KMS-11 (cell line): ENCODE measurements at regions not wholly inside any gene's neighbourhood (a gene's known extent, or its start where the extent isn't known, plus 50 kb on each side); places are given as distances from the start of the nearest gene placed in this dataset.
"Not testable (repeated sequence)": the region's sequence is repeated elsewhere in the genome, so short reads cannot be mapped to it uniquely, and the experiment has no call there.

ENCODE experiments used
- H2AFZ ChIP-seq: fragments of 200-600 bp; sonication (generic); 2 replicates; pipeline ENCODE4 v1.6.1; 2016; ENCODE audit warnings: antibody characterized with exemption, mixed run types, low read depth
- H3K27ac ChIP-seq: fragments of 200-600 bp; sonication (generic); 2 replicates; pipeline ENCODE4 v1.6.1; 2016; ENCODE audit warnings: mild to moderate bottlenecking, mixed run types
- H3K27me3 ChIP-seq: fragments of 200-600 bp; sonication (generic); 2 replicates; pipeline ENCODE4 v1.6.1; 2017; ENCODE audit warnings: mild to moderate bottlenecking, low read depth, mixed run types, moderate library complexity; ENCODE audit not compliant: insufficient read depth
- H3K36me3 ChIP-seq: fragments of 200-600 bp; sonication (generic); 2 replicates; pipeline ENCODE4 v1.6.1; 2017; ENCODE audit warnings: mild to moderate bottlenecking, mixed run types; ENCODE audit not compliant: insufficient read depth
- H3K4me1 ChIP-seq: fragments of 200-600 bp; sonication (generic); 2 replicates; pipeline ENCODE4 v1.6.1; 2016; ENCODE audit warnings: mild to moderate bottlenecking, low read depth, mixed run types; ENCODE audit not compliant: poor library complexity, severe bottlenecking
- H3K4me2 ChIP-seq: fragments of 200-600 bp; sonication (generic); 2 replicates; pipeline ENCODE4 v1.7.0; 2016; ENCODE audit warnings: mild to moderate bottlenecking, mixed run types
- H3K4me3 ChIP-seq: fragments of 200-600 bp; sonication (generic); IDR thresholded peaks from 2 replicates; pipeline ENCODE4 v1.6.1; 2017; ENCODE audit warnings: low read depth, low read length, mixed read lengths; ENCODE audit not compliant: insufficient read depth
- H3K79me2 ChIP-seq: fragments of 200-600 bp; sonication (generic); 2 replicates; pipeline ENCODE4 v1.6.1; 2016; ENCODE audit warnings: low read depth, mixed run types; ENCODE audit not compliant: insufficient read depth
- H3K9ac ChIP-seq: fragments of 200-600 bp; sonication (generic); 2 replicates; pipeline ENCODE4 v1.6.1; 2016; ENCODE audit warnings: mild to moderate bottlenecking, mixed run types
- H4K20me1 ChIP-seq: fragments of 200-600 bp; sonication (generic); 2 replicates; pipeline ENCODE4 v1.6.1; 2016; ENCODE audit warnings: mild to moderate bottlenecking, mixed run types; ENCODE audit not compliant: insufficient read depth
- CTCF ChIP-seq: fragments of 200-600 bp; sonication (generic); conservative IDR thresholded peaks from 2 replicates; pipeline ENCODE4 v1.6.1; 2017; ENCODE audit warnings: low read depth, mild to moderate bottlenecking, antibody characterized with exemption, low read length, moderate library complexity, mixed read lengths

- Histone ChIP-seq H4K20me1 (no peaks in the 10 kb centered on the region), H3K4me1 (peaks cover 42% of the 10 kb centered on the region), H3K79me2 (no peaks in the 10 kb centered on the region), H3K27ac (peak overlapping the region; percentile 97), H2AFZ (peak overlapping the region; percentile 15; the same call in 1 of the 2 replicates), H3K4me3 (no peak overlapping the region), H3K4me2 (peak overlapping the region; percentile 64; the same call in 1 of the 2 replicates), H3K27me3 (no peaks in the 10 kb centered on the region), H3K9ac (no peak overlapping the region), H3K36me3 (no peaks in the 10 kb centered on the region)
- no peak for TF ChIP-seq CTCF
Measured at GRCh38 chr1:178606839-178607238, 93.9 kb downstream of the TEX35 start.

GRCh38 chr1:178607718-178608408 is 95.0 kb downstream of the TEX35 start:
- H3K27ac ChIP-seq: peak overlapping the region; percentile 97; the same call in 1 of the 2 replicates
- H3K27me3 ChIP-seq: no peaks in the 10 kb centered on the region
- peak overlapping the region; percentile 64; the same call in 1 of the 2 replicates for H3K4me2 ChIP-seq
- H3K9ac ChIP-seq: no peak overlapping the region
- TF ChIP-seq CTCF: no peak
- H3K79me2 ChIP-seq: no peaks in the 10 kb centered on the region
- H3K4me1 ChIP-seq: peaks cover 42% of the 10 kb centered on the region
- no peak overlapping the region for H3K4me3 ChIP-seq
- H3K36me3 ChIP-seq: no peaks in the 10 kb centered on the region
- H2AFZ ChIP-seq: no peak overlapping the region
- no peaks in the 10 kb centered on the region for H4K20me1 ChIP-seq

GRCh38 chr1:178609015-178609414 is 96.1 kb downstream of the TEX35 start:
- Histone ChIP-seq H3K9ac (no peak overlapping the region), H2AFZ (no peak overlapping the region), H3K36me3 (no peaks in the 10 kb centered on the region), H3K79me2 (no peaks in the 10 kb centered on the region), H4K20me1 (no peaks in the 10 kb centered on the region), H3K27me3 (no peaks in the 10 kb centered on the region), H3K4me3 (no peak overlapping the region), H3K27ac (no peak overlapping the region), H3K4me1 (peaks cover 40% of the 10 kb centered on the region), H3K4me2 (no peak overlapping the region)
- TF ChIP-seq CTCF: no peak

GRCh38 chr1:178610690-178611410 is 97.9 kb downstream of the TEX35 start:
- not testable (repeated sequence) for H3K79me2 ChIP-seq, H3K9ac ChIP-seq, H3K4me3 ChIP-seq, H4K20me1 ChIP-seq, H3K27me3 ChIP-seq, H3K4me2 ChIP-seq, H3K36me3 ChIP-seq, H3K27ac ChIP-seq, H2AFZ ChIP-seq
- peaks cover 23% of the 10 kb centered on the region for H3K4me1 ChIP-seq

- no peak overlapping the region for H2AFZ ChIP-seq
- no peak overlapping the region for H3K9ac ChIP-seq
- H3K4me2 ChIP-seq: no peak overlapping the region
- no peak overlapping the region for H3K27ac ChIP-seq
- H4K20me1 ChIP-seq: no peaks in the 10 kb centered on the region
- no peaks in the 10 kb centered on the region for H3K36me3 ChIP-seq
- H3K79me2 ChIP-seq: no peaks in the 10 kb centered on the region
- peaks cover 9% of the 10 kb centered on the region for H3K4me1 ChIP-seq
- H3K4me3 ChIP-seq: no peak overlapping the region
- no peaks in the 10 kb centered on the region for H3K27me3 ChIP-seq
- TF ChIP-seq CTCF: no peak
Measured at GRCh38 chr1:178612261-178612660, 99.4 kb downstream of the TEX35 start.
